HTR-8/SVneo (cell line): ENCODE measurements at regions not wholly inside any gene's neighbourhood (a gene's known extent, or its start where the extent isn't known, plus 50 kb on each side); places are given as distances from the start of the nearest gene placed in this dataset.

Experiments
- DNase-seq: peaks from one replicate; pipeline ENCODE4 v3.0.0; 2011; ENCODE audit warnings: low spot score, mixed read lengths; ENCODE audit not compliant: insufficient read length
- FAIRE-seq: peaks from 2 replicates; lab custom pipeline; 2011; peaks lifted over from hg19 to GRCh38; lab: Jason Lieb, UNC

- no peak for FAIRE-seq
Measured at GRCh38 chr3:147975165-147975564, 566.0 kb downstream of the ZIC1 start.

GRCh38 chr3:147977001-147977400, 567.8 kb downstream of the ZIC1 start:
- DNase-seq (no peak), FAIRE-seq (no peak)

More at GRCh38 chr3:147975165-147975564, 566.0 kb downstream of the ZIC1 start:
- no peak for DNase-seq

- no peak for FAIRE-seq
- no peak for DNase-seq
Measured at GRCh38 chr3:147987549-147987948, 578.4 kb downstream of the ZIC1 start.

GRCh38 chr3:147989344-147989743, 580.2 kb downstream of the ZIC1 start:
- no peak for FAIRE-seq
- DNase-seq: no peak

GRCh38 chr3:148002705-148003205, 593.6 kb downstream of the ZIC1 start:
- DNase-seq: no peak
- FAIRE-seq: no peak

GRCh38 chr3:148004331-148004730, 595.2 kb downstream of the ZIC1 start:
- FAIRE-seq (no peak), DNase-seq (no peak)

GRCh38 chr3:148005456-148005855, 596.3 kb downstream of the ZIC1 start:
- FAIRE-seq (no peak), DNase-seq (no peak)

GRCh38 chr3:148006508-148006907, 597.3 kb downstream of the ZIC1 start:
- DNase-seq: no peak
- FAIRE-seq: no peak

GRCh38 chr3:148008591-148008990, 599.4 kb downstream of the ZIC1 start:
- FAIRE-seq (no peak), DNase-seq (no peak)

GRCh38 chr3:148020861-148021260, 611.7 kb downstream of the ZIC1 start:
- no peak for FAIRE-seq
- no peak for DNase-seq

- FAIRE-seq (no peak), DNase-seq (peak; percentile 5)
Measured at GRCh38 chr3:148021381-148021780, 612.2 kb downstream of the ZIC1 start.

- DNase-seq: peak; percentile 7
- no peak for FAIRE-seq
Measured at GRCh38 chr3:148023994-148024393, 614.8 kb downstream of the ZIC1 start.

GRCh38 chr3:148026009-148026588, 616.9 kb downstream of the ZIC1 start:
- DNase-seq (no peak), FAIRE-seq (no peak)

GRCh38 chr3:148030975-148031374, 621.8 kb downstream of the ZIC1 start:
- DNase-seq (no peak), FAIRE-seq (no peak)

GRCh38 chr3:148034353-148034752, 625.2 kb downstream of the ZIC1 start:
- no peak for FAIRE-seq
- no peak for DNase-seq

- no peak for FAIRE-seq
- DNase-seq: peak; percentile 5
Measured at GRCh38 chr3:148036331-148036876, 627.2 kb downstream of the ZIC1 start.

GRCh38 chr3:148042663-148043445, 633.7 kb downstream of the ZIC1 start:
- no peak for FAIRE-seq
- no peak for DNase-seq

GRCh38 chr3:148044151-148044550, 635.0 kb downstream of the ZIC1 start:
- DNase-seq (no peak), FAIRE-seq (no peak)

- DNase-seq: no peak
- FAIRE-seq: no peak
Measured at GRCh38 chr3:148054999-148055398, 642.7 kb upstream of the AGTR1 start.

- FAIRE-seq (no peak), DNase-seq (no peak)
Measured at GRCh38 chr3:148062590-148062989, 635.1 kb upstream of the AGTR1 start.

GRCh38 chr3:148066802-148067201, 630.9 kb upstream of the AGTR1 start:
- FAIRE-seq (no peak), DNase-seq (no peak)
